Loucy (cell line): ENCODE measurements at regions not wholly inside any gene's neighbourhood (a gene's known extent, or its start where the extent isn't known, plus 50 kb on each side); places are given as distances from the start of the nearest gene placed in this dataset.
"Not testable (repeated sequence)": the region's sequence is repeated elsewhere in the genome, so short reads cannot be mapped to it uniquely, and the experiment has no call there.

Source experiments
- H2AFZ ChIP-seq: fragments of 200-600 bp; sonication (generic); 2 replicates; pipeline ENCODE4 v1.6.0; 2016; ENCODE audit warnings: antibody characterized with exemption, mild to moderate bottlenecking, low read length, moderate library complexity
- H3F3A ChIP-seq: fragments of 200-600 bp; 2 replicates; pipeline ENCODE4 v1.6.0; 2016; ENCODE audit warnings: antibody characterized with exemption, low read depth, mild to moderate bottlenecking
- H3K27me3 ChIP-seq: fragments of 200-600 bp; sonication (generic); 2 replicates; pipeline ENCODE4 v1.6.1; 2014; ENCODE audit warnings: low read length, mild to moderate bottlenecking; ENCODE audit not compliant: insufficient read depth, poor library complexity, severe bottlenecking
- H3K36me3 ChIP-seq: fragments of 200-600 bp; sonication (generic); 2 replicates; pipeline ENCODE4 v1.6.1; 2016; ENCODE audit warnings: low read length; ENCODE audit not compliant: insufficient read depth
- H3K4me1 ChIP-seq: fragments of 200-600 bp; sonication (generic); 2 replicates; pipeline ENCODE4 v1.5.1; 2014; ENCODE audit warnings: low read length, mild to moderate bottlenecking; ENCODE audit not compliant: insufficient read depth, poor library complexity, severe bottlenecking
- H3K4me2 ChIP-seq: fragments of 200-600 bp; sonication (generic); 2 replicates; pipeline ENCODE4 v1.6.0; 2014; ENCODE audit warnings: antibody characterized with exemption, low read length, low read depth, mild to moderate bottlenecking; ENCODE audit not compliant: poor library complexity, severe bottlenecking
- H3K4me3 ChIP-seq: fragments of 200-600 bp; sonication (generic); 2 replicates; pipeline ENCODE4 v1.5.1; 2014; ENCODE audit warnings: low read length, mild to moderate bottlenecking, mixed read lengths; ENCODE audit not compliant: poor library complexity, severe bottlenecking
- H3K79me2 ChIP-seq: fragments of 200-600 bp; sonication (generic); 2 replicates; pipeline ENCODE4 v1.6.1; 2014; ENCODE audit warnings: low read length; ENCODE audit not compliant: insufficient read depth
- H3K9ac ChIP-seq: fragments of 200-600 bp; sonication (generic); 2 replicates; pipeline ENCODE4 v1.6.0; 2014; ENCODE audit warnings: mild to moderate bottlenecking, low read depth, low read length, moderate library complexity; ENCODE audit not compliant: poor library complexity, severe bottlenecking
- H3K9me2 ChIP-seq: fragments of 200-600 bp; sonication (generic); replicated peaks from 2 replicates; pipeline ENCODE4 v1.6.1; 2016; ENCODE audit warnings: low read depth, low read length, mixed read lengths
- H3K9me3 ChIP-seq: fragments of 200-600 bp; sonication (generic); 2 replicates; pipeline ENCODE4 v1.6.1; 2014; ENCODE audit warnings: mild to moderate bottlenecking, antibody characterized with exemption, low read length, low read depth; ENCODE audit not compliant: insufficient read depth
- H4K20me1 ChIP-seq: fragments of 200-600 bp; sonication (generic); 2 replicates; pipeline ENCODE4 v1.6.0; 2014; ENCODE audit warnings: antibody characterized with exemption, low read length, mild to moderate bottlenecking; ENCODE audit not compliant: insufficient read depth, poor library complexity, severe bottlenecking
- EZH2phosphoT487 ChIP-seq: fragments of 200-600 bp; IDR thresholded peaks from 2 replicates; pipeline ENCODE4 v1.6.1; 2018; ENCODE audit warnings: antibody characterized with exemption, mild to moderate bottlenecking, moderate library complexity, borderline replicate concordance
- TF ChIP-seq, protein P1 (sequence below): fragments of 200-600 bp; sonication (generic); conservative IDR thresholded peaks from 2 replicates; pipeline ENCODE4 v1.5.1; 2014; ENCODE audit warnings: mild to moderate bottlenecking, antibody characterized with exemption, low read length

DNA sequence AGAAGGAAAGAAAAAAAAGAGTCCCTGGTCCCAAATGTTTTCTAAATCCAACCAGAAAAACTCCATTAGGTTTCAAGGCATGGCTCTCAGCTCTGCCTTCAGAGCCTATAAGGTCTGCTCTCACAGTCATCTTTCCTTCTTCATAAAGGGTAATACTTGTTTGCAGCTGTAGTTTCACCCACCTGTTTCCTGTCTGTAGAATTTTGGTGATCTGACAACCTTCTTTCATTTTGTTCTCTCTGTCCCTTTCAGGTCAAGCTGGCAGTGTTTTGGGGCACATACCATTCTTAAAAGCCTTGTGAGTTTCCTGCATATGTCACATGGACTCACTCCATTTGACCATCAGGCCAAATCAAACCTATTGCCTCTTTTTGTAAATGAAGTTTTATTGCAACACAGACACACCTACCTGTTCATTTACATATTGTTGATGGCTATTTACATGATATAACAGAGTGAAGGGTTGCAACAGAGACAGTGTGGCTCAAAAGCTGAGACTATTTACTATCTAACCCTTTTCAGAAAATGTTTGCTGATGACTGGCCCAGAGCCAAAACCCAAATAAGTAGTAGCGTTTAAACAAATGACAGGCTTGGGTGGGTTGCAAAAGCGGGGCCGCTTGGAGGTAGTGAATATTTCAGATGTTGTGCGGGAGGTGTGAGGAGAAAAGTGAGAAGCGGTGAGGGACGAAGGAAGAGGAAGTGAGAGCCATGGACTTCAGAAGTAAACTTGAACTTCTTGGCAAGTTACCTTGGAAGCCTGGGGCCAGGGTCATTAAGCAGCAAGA is 292.7 kb upstream of the PROK2 start:
- peaks cover 5% of the 10 kb centered on the region; the same call in 1 of the 2 replicates for H3F3A ChIP-seq
- no peaks in the 10 kb centered on the region for H4K20me1 ChIP-seq
- peaks cover 11% of the 10 kb centered on the region; the same call in 1 of the 2 replicates for H3K9me3 ChIP-seq
- peaks cover 57% of the 10 kb centered on the region for H3K4me1 ChIP-seq
- H2AFZ ChIP-seq, result no peak overlapping the region
- no peaks in the 10 kb centered on the region for H3K9me2 ChIP-seq
- H3K9ac ChIP-seq, result no peak overlapping the region
- H3K36me3 ChIP-seq, result no peaks in the 10 kb centered on the region
- no peak overlapping the region for H3K4me3 ChIP-seq
- no peak for TF ChIP-seq EZH2phosphoT487
- TF ChIP-seq, protein P1, sequence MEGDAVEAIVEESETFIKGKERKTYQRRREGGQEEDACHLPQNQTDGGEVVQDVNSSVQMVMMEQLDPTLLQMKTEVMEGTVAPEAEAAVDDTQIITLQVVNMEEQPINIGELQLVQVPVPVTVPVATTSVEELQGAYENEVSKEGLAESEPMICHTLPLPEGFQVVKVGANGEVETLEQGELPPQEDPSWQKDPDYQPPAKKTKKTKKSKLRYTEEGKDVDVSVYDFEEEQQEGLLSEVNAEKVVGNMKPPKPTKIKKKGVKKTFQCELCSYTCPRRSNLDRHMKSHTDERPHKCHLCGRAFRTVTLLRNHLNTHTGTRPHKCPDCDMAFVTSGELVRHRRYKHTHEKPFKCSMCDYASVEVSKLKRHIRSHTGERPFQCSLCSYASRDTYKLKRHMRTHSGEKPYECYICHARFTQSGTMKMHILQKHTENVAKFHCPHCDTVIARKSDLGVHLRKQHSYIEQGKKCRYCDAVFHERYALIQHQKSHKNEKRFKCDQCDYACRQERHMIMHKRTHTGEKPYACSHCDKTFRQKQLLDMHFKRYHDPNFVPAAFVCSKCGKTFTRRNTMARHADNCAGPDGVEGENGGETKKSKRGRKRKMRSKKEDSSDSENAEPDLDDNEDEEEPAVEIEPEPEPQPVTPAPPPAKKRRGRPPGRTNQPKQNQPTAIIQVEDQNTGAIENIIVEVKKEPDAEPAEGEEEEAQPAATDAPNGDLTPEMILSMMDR, result no peak
- H3K27me3 ChIP-seq, result no peaks in the 10 kb centered on the region
- H3K4me2 ChIP-seq, result peak overlapping the region; percentile 38
- no peaks in the 10 kb centered on the region for H3K79me2 ChIP-seq

- H4K20me1 ChIP-seq, H3K9ac ChIP-seq: not testable (repeated sequence)
Observed at GRCh38 chr3:72075848-72076247, 290.9 kb upstream of the PROK2 start.

GRCh38 chr3:72071624-72072023 is 286.7 kb upstream of the PROK2 start:
- Histone ChIP-seq H3K9ac (no peak overlapping the region), H4K20me1 (no peaks in the 10 kb centered on the region), H2AFZ (no peak overlapping the region), H3K79me2 (no peaks in the 10 kb centered on the region), H3K27me3 (no peaks in the 10 kb centered on the region), H3K4me2 (no peak overlapping the region), H3K4me1 (no peaks in the 10 kb centered on the region), H3K36me3 (no peaks in the 10 kb centered on the region), H3K4me3 (no peak overlapping the region), H3K9me3 (peaks cover 10% of the 10 kb centered on the region; the same call in 1 of the 2 replicates), H3K9me2 (no peaks in the 10 kb centered on the region), H3F3A (no peaks in the 10 kb centered on the region)
- TF ChIP-seq EZH2phosphoT487, result no peak
- TF ChIP-seq, protein P1, result no peak

More at GRCh38 chr3:72075848-72076247, 290.9 kb upstream of the PROK2 start:
- H3K4me2 ChIP-seq, H3K4me3 ChIP-seq, H3K9me2 ChIP-seq, H3K36me3 ChIP-seq, H3K79me2 ChIP-seq, H2AFZ ChIP-seq, H3F3A ChIP-seq, H3K27me3 ChIP-seq: not testable (repeated sequence)
- Histone ChIP-seq H3K4me1 (peaks cover 40% of the 10 kb centered on the region), H3K9me3 (peaks cover 11% of the 10 kb centered on the region; the same call in 1 of the 2 replicates)

DNA sequence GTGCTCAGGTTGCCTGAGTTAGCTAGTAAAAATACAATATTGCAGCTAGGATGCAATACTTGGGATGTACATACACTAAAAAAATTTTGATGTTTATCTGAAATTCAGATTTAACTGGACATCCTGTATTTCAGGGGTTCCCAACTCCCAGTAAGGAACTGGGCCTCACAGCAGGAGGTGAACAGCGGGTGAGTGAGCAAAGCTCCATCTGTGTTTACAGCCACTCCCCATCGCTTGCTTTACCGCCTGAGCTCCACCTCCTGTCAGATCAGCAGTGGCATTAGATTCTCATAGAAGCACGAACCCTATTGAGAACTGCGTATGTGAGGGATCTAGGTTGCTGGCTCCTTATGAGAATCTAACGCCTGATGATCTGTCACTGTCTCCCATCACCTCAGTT is 285.1 kb upstream of the PROK2 start:
- peaks cover 8% of the 10 kb centered on the region for H3K4me1 ChIP-seq
- no peaks in the 10 kb centered on the region for H3K9me2 ChIP-seq
- no peak for TF ChIP-seq EZH2phosphoT487
- TF ChIP-seq, protein P1, result no peak
- no peak overlapping the region for H3K9ac ChIP-seq
- H3K36me3 ChIP-seq, result no peaks in the 10 kb centered on the region
- no peak overlapping the region for H2AFZ ChIP-seq
- H3K4me3 ChIP-seq, result no peak overlapping the region
- H3K9me3 ChIP-seq, result peaks cover 2% of the 10 kb centered on the region; the same call in 1 of the 2 replicates
- no peaks in the 10 kb centered on the region for H4K20me1 ChIP-seq
- no peaks in the 10 kb centered on the region for H3K79me2 ChIP-seq
- no peaks in the 10 kb centered on the region for H3F3A ChIP-seq
- no peak overlapping the region for H3K4me2 ChIP-seq
- H3K27me3 ChIP-seq, result no peaks in the 10 kb centered on the region
